ENCODE measurements at regions not wholly inside any gene's neighbourhood (a gene's known extent, or its start where the extent isn't known, plus 50 kb on each side); places are given as distances from the start of the nearest gene placed in this dataset.
"Not testable (repeated sequence)": the region's sequence is repeated elsewhere in the genome, so short reads cannot be mapped to it uniquely, and the experiment has no call there.

- Mint-ChIP-seq H3K27ac (no peak overlapping the region), H3K4me1 (peaks cover 0 to 1% (median 0%) of the 10 kb centered on the region in 4 donors), H3K36me3 (peaks cover 0 to 7% (median 0%) of the 10 kb centered on the region in 3 donors), H3K27me3 (peaks cover 11 to 29% (median 21%) of the 10 kb centered on the region in 5 donors), H3K9me3 (peaks cover 0 to 15% (median 0%) of the 10 kb centered on the region in 9 donors), H3K4me3 (no peak overlapping the region)
- POLR2A ChIA-PET = no interaction called here
- DNase-seq = no peak
- ATAC-seq = no peak
Observed at GRCh38 chr6:88529726-88530125, 363.6 kb upstream of the CNR1 start.

- peaks cover 0 to 6% (median 0%) of the 10 kb centered on the region in 3 donors for H3K36me3 Mint-ChIP-seq
- no peak for ATAC-seq
- peaks cover 0 to 21% (median 0%) of the 10 kb centered on the region in 5 donors for H3K27me3 Mint-ChIP-seq
- H3K27ac Mint-ChIP-seq = no peak overlapping the region
- no peak for DNase-seq
- POLR2A ChIA-PET = no interaction called here
- no peak overlapping the region for H3K4me3 Mint-ChIP-seq
- no peaks in the 10 kb centered on the region for H3K4me1 Mint-ChIP-seq
- H3K9me3 Mint-ChIP-seq = peaks cover 0 to 17% (median 7%) of the 10 kb centered on the region in 9 donors
Observed at GRCh38 chr6:88520445-88520844, 354.3 kb upstream of the CNR1 start.

- Mint-ChIP-seq H3K9me3 (peaks cover 0 to 12% (median 5%) of the 10 kb centered on the region in 9 donors), H3K36me3 (peaks cover 0 to 5% (median 0%) of the 10 kb centered on the region in 3 donors), H3K4me3 (no peak overlapping the region), H3K27me3 (peaks cover 0 to 21% (median 0%) of the 10 kb centered on the region in 5 donors), H3K27ac (no peak overlapping the region), H3K4me1 (no peaks in the 10 kb centered on the region)
- DNase-seq = no peak
- ATAC-seq = no peak
- POLR2A ChIA-PET = no interaction called here
Observed at GRCh38 chr6:88520017-88520338, 353.8 kb upstream of the CNR1 start.

GRCh38 chr6:88519301-88520016 lies 353.3 kb upstream of the CNR1 start:
- no peak overlapping the region for H3K27ac Mint-ChIP-seq
- peaks cover 0 to 12% (median 5%) of the 10 kb centered on the region in 9 donors for H3K9me3 Mint-ChIP-seq
- no peak overlapping the region for H3K4me3 Mint-ChIP-seq
- H3K4me1 Mint-ChIP-seq = no peaks in the 10 kb centered on the region
- peaks cover 0 to 5% (median 0%) of the 10 kb centered on the region in 3 donors for H3K36me3 Mint-ChIP-seq
- H3K27me3 Mint-ChIP-seq = peaks cover 0 to 16% (median 0%) of the 10 kb centered on the region in 5 donors
- POLR2A ChIA-PET = no interaction called here
- DNase-seq (no peak), ATAC-seq (no peak)

- DNase-seq = no peak
- Mint-ChIP-seq H3K4me1 (no peaks in the 10 kb centered on the region), H3K27me3 (peaks cover 0 to 15% (median 0%) of the 10 kb centered on the region in 5 donors), H3K9me3 (peaks cover 0 to 12% (median 4%) of the 10 kb centered on the region in 9 donors), H3K4me3 (no peak overlapping the region), H3K36me3 (peaks cover 0 to 5% (median 0%) of the 10 kb centered on the region in 3 donors), H3K27ac (no peak overlapping the region)
- ATAC-seq = no peak
- POLR2A ChIA-PET = no interaction called here
Observed at GRCh38 chr6:88517737-88518136, 351.6 kb upstream of the CNR1 start.

- Mint-ChIP-seq H3K27ac (no peak overlapping the region), H3K9me3 (peaks cover 0 to 2% (median 0%) of the 10 kb centered on the region in 9 donors), H3K36me3 (no peaks in the 10 kb centered on the region), H3K4me3 (no peak overlapping the region), H3K4me1 (no peaks in the 10 kb centered on the region), H3K27me3 (peaks cover 0 to 11% (median 0%) of the 10 kb centered on the region in 5 donors)
- DNase-seq = no peak
- POLR2A ChIA-PET = no interaction called here
- ATAC-seq = no peak
Observed at GRCh38 chr6:88513920-88514319, 347.8 kb upstream of the CNR1 start.

- POLR2A ChIA-PET = no interaction called here
Observed at GRCh38 chr6:88513471-88513870, 347.3 kb upstream of the CNR1 start.

GRCh38 chr6:88512951-88513350 lies 346.8 kb upstream of the CNR1 start:
- Mint-ChIP-seq H3K9me3 (peaks cover 0 to 3% (median 0%) of the 10 kb centered on the region in 9 donors), H3K27me3 (peaks cover 0 to 11% (median 0%) of the 10 kb centered on the region in 5 donors), H3K4me3 (no peak overlapping the region), H3K36me3 (no peaks in the 10 kb centered on the region), H3K4me1 (no peaks in the 10 kb centered on the region), H3K27ac (peak overlapping the region in 1 of 10 donors; percentile 1)
- ATAC-seq = no peak
- DNase-seq = no peak
- POLR2A ChIA-PET = no interaction called here

More at GRCh38 chr6:88513471-88513870, 347.3 kb upstream of the CNR1 start:
- H3K36me3 Mint-ChIP-seq = no peaks in the 10 kb centered on the region
- no peak overlapping the region for H3K27ac Mint-ChIP-seq
- ATAC-seq (no peak), DNase-seq (no peak)
- H3K4me1 Mint-ChIP-seq = no peaks in the 10 kb centered on the region
- H3K4me3 Mint-ChIP-seq = no peak overlapping the region
- H3K27me3 Mint-ChIP-seq = peaks cover 0 to 11% (median 0%) of the 10 kb centered on the region in 5 donors
- peaks cover 0 to 3% (median 0%) of the 10 kb centered on the region in 9 donors for H3K9me3 Mint-ChIP-seq

- DNase-seq (no peak), ATAC-seq (no peak)
- peaks cover 0 to 6% (median 0%) of the 10 kb centered on the region in 4 donors for H3K4me1 Mint-ChIP-seq
- no peak overlapping the region for H3K27ac Mint-ChIP-seq
- POLR2A ChIA-PET = no interaction called here
- H3K9me3 Mint-ChIP-seq = peaks cover 0 to 19% (median 3%) of the 10 kb centered on the region in 9 donors
- no peak overlapping the region for H3K4me3 Mint-ChIP-seq
- peaks cover 0 to 5% (median 0%) of the 10 kb centered on the region in 3 donors for H3K36me3 Mint-ChIP-seq
- H3K27me3 Mint-ChIP-seq = peaks cover 3 to 29% (median 12%) of the 10 kb centered on the region in 5 donors
Observed at GRCh38 chr6:88502391-88502790, 336.2 kb upstream of the CNR1 start.

- peaks cover 2 to 32% (median 11%) of the 10 kb centered on the region in 5 donors for H3K27me3 Mint-ChIP-seq
- DNase-seq (no peak), ATAC-seq (no peak)
- no peak overlapping the region for H3K4me3 Mint-ChIP-seq
- H3K27ac Mint-ChIP-seq = peak overlapping the region in 1 of 10 donors; percentile 40
- H3K9me3 Mint-ChIP-seq = peaks cover 0 to 11% (median 0%) of the 10 kb centered on the region in 9 donors
- H3K36me3 Mint-ChIP-seq = no peaks in the 10 kb centered on the region
- peaks cover 0 to 6% (median 0%) of the 10 kb centered on the region in 4 donors for H3K4me1 Mint-ChIP-seq
- POLR2A ChIA-PET = no interaction called here
Observed at GRCh38 chr6:88499845-88500699, 333.9 kb upstream of the CNR1 start.

- H3K4me3 Mint-ChIP-seq = no peak overlapping the region
- no peaks in the 10 kb centered on the region for H3K36me3 Mint-ChIP-seq
- no peak for ATAC-seq
- peaks cover 0 to 9% (median 0%) of the 10 kb centered on the region in 4 donors for H3K4me1 Mint-ChIP-seq
- H3K9me3 Mint-ChIP-seq = peaks cover 0 to 9% (median 0%) of the 10 kb centered on the region in 9 donors
- no peak for DNase-seq
- peaks cover 2 to 34% (median 12%) of the 10 kb centered on the region in 5 donors for H3K27me3 Mint-ChIP-seq
- no peak overlapping the region for H3K27ac Mint-ChIP-seq
- POLR2A ChIA-PET = no interaction called here
Observed at GRCh38 chr6:88499436-88499835, 333.3 kb upstream of the CNR1 start.

GRCh38 chr6:88497403-88497802 lies 331.3 kb upstream of the CNR1 start:
- H3K27ac Mint-ChIP-seq, DNase-seq, POLR2A ChIA-PET, H3K4me3 Mint-ChIP-seq, H3K36me3 Mint-ChIP-seq, ATAC-seq, H3K9me3 Mint-ChIP-seq: not testable (repeated sequence)
- peaks cover 0 to 17% (median 0%) of the 10 kb centered on the region in 4 donors for H3K4me1 Mint-ChIP-seq
- peaks cover 5 to 41% (median 10%) of the 10 kb centered on the region in 5 donors for H3K27me3 Mint-ChIP-seq
